ENCODE measurements at regions not wholly inside any gene's neighbourhood (a gene's known extent, or its start where the extent isn't known, plus 50 kb on each side); places are given as distances from the start of the nearest gene placed in this dataset.
"Not testable (repeated sequence)": the region's sequence is repeated elsewhere in the genome, so short reads cannot be mapped to it uniquely, and the experiment has no call there.

- DNase-seq, result no peak
Measured at GRCh38 chr11:41519696-41520095, 60.2 kb upstream of the LRRC4C start.

DNA sequence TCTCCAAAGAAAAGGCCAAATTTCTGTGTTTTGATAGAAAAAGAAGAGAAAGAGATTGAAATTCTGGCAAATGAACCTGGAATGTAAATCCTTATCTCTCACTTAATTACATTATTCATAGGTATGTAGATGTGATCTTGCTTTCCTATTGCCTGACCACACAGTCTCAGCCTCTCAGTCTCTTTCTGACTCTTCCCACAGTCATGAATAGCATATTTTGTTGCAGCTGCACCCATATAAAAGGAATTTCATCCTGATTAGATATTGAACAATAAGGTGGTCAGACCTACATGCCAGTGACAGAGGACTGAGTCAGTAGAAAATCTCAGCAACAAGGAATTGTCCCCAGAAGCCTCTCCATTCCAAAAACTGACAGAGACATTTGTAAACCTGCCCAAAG is 62.9 kb upstream of the LRRC4C start:
- no peak for DNase-seq

GRCh38 chr11:41522899-41523672 is 63.6 kb upstream of the LRRC4C start:
- DNase-seq, result no peak

DNA sequence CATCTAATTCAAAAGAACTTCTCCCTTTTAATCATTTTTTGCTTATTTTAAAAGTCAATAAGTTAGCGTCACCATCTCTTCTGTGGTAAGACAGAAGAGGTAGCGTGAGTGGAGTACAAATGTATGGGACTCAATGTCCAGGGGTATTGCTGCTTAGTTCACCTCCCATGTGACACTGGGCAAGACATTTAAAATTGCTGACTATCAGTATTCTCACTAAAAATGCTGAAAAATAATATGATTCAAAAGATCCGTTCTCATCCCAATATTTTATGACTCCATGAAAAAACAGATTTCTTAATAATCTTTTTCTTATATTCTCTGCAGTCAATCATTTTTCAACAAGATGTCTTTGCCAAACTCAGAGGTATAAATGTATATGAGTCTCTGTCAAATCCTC is 68.1 kb upstream of the LRRC4C start:
- no peak for DNase-seq

- DNase-seq, result no peak
Measured at GRCh38 chr11:41532413-41532812, 73.0 kb upstream of the LRRC4C start.

GRCh38 chr11:41533761-41534160 is 74.3 kb upstream of the LRRC4C start:
- DNase-seq, result no peak

- DNase-seq, result no peak
Measured at GRCh38 chr11:41534391-41534790, 74.9 kb upstream of the LRRC4C start.

DNA sequence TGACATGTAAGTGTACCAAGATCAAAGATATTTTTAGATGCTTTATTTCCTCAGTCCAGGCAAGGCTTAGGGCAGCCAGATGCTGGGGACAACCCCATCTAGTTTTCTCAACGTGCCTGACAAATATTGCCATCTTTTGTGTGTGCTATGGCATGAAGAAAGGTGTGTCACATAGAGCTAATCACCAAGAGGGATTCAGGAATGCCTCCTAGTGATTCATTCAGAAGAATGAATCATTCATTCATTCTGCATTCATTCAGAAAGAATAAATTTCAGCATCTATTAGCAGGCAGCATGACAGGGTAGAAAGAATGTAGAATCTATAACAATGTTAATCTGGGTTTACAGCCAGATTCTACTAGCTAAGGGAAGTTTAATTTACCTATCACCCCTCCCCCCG is 75.4 kb upstream of the LRRC4C start:
- no peak for DNase-seq

- peak; percentile 3 for DNase-seq
Measured at GRCh38 chr11:41536021-41536568, 76.6 kb upstream of the LRRC4C start.

DNA sequence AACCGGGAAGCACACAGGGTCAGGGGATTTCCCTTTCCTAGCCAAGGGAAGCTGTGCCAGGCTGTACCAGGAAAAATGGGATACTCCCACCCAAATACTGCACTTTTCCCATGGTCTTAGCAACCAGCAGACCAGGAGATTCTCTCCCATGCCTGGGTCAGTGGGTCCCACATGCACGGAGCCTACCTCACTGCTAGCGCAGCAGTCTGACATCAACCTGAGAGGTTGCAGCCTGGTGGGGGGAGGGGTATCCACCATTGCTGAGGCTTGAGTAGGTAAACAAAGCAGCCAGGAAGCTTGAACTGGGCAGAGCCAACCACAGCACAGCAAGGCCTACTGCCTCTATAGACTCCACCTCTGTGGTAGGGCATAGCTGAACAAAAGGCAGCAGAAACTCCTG is 85.5 kb upstream of the LRRC4C start:
- not testable (repeated sequence) for DNase-seq

DNA sequence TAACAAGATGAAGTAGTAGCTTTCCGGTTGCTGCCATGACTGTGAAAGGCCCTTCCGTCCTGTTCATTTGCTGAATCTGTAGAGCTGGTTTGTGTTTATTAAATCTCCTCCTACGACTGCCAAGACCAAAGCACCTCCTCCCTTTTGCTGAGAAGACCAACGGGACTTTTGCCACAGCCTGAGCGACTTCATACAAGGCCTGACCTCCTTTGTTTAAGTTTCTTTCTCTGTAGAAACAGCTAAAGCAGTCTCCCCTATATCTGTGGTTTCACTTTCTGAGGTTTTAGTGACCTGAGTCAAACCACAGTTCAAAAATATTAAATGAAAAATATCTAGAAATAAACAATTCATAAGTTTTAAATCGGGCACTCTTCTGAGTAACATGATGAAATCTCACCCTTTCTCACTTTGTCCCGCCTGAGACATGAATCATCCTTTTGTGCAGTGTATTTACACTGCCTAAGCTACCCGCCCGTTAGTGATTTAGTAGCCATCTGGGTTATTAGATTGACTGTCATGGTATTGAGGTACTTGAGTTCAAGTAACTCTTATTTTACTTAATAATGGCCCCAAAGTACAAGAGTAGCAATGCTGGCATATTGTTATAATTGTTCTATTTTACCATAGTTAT is 119.1 kb upstream of the LRRC4C start:
- no peak for DNase-seq

- DNase-seq, result no peak
Measured at GRCh38 chr11:41579546-41579945, 120.1 kb upstream of the LRRC4C start.

- DNase-seq, result no peak
Measured at GRCh38 chr11:41609511-41609910, 150.1 kb upstream of the LRRC4C start.

DNA sequence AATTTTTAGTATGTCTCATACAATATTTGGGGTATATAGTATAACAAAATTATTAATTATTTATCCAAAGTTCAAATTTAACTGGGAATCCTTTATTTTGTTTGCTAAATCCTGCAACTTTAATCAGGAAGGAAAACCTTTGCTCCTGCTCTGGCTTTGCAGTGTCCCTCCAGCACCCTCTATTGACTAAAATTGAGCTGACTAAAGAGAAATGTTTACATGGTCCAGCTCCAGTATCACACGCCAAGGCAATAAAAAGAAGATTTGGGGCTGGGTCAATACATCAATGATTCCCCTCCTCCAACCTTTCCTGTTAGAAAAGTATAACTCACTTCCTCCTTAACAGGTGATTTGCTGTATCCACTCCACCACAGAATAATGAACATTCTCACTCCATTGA is 153.0 kb upstream of the LRRC4C start:
- no peak for DNase-seq

DNA sequence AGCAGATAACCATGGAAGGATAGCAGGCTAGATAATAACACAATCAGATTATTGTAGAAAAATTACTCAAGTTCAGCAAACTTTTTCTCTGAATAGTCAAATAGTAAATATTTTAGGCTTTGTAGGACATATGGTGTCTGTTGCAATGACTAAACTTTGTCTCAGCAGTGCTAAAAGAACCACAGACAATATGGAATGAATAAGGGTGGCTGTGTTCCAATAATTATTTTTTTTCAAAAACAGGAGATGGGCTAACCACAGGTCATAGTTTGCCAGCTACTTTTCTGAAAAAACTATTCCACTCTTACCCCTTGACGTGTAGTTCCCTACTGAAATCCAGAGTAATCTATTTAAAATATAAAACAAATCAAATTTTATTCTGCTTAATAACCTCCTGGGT is 153.9 kb upstream of the LRRC4C start:
- DNase-seq, result no peak

DNA sequence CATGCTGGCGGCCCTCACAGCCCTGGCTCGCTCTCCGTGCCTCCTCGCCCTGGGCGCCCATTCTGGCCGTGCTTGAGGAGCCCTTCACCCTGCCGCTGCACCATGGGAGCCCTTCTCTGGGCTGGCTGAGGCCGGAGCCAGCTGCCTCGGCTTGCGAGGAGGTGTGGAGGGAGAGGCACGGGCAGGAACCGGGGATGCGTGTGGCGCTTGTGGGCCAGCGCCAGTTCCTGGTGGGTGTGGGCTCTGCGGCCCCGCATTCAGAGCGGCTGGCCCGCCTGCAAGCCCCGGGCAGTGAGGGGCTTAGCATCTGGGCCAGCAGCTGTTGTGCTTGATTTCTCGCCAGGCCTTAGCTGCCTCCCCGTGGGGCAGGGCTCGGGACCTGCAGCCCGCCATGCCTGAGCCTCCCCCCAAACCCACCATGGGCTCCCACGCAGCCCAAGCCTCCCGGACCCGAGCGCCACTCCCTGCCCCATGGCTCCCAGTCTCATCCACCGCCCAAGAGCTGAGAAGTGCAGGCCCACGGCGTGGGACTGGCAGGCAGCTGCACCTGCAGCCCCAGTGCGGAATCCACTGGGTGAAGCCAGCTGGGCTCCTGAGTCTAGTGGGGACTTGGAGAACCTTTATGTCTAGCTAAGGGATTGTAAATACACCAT is 163.4 kb upstream of the LRRC4C start:
- no peak for DNase-seq

DNA sequence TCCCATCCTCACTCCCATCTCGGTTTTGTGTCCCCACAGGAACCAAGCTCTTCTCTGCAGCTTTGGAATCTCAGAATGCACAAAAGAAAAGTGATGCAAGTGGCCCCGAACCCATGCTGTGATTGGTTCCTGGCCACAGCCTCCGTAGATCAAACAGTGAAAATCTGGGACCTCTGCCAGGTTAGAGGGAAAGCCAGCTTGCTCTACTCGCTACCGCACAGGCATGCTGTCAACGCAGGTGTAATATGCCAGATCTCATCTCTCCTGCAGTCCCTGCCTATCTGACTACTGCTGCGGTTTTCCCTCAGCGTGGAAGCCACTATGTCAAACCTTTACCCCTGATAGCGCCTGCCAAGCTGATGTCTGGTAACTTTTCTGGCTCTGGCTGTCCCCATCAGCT is 200.5 kb upstream of the LRRC4C start:
- no peak for DNase-seq

GRCh38 chr11:41660585-41660984 is 201.1 kb upstream of the LRRC4C start:
- DNase-seq, result no peak

DNA sequence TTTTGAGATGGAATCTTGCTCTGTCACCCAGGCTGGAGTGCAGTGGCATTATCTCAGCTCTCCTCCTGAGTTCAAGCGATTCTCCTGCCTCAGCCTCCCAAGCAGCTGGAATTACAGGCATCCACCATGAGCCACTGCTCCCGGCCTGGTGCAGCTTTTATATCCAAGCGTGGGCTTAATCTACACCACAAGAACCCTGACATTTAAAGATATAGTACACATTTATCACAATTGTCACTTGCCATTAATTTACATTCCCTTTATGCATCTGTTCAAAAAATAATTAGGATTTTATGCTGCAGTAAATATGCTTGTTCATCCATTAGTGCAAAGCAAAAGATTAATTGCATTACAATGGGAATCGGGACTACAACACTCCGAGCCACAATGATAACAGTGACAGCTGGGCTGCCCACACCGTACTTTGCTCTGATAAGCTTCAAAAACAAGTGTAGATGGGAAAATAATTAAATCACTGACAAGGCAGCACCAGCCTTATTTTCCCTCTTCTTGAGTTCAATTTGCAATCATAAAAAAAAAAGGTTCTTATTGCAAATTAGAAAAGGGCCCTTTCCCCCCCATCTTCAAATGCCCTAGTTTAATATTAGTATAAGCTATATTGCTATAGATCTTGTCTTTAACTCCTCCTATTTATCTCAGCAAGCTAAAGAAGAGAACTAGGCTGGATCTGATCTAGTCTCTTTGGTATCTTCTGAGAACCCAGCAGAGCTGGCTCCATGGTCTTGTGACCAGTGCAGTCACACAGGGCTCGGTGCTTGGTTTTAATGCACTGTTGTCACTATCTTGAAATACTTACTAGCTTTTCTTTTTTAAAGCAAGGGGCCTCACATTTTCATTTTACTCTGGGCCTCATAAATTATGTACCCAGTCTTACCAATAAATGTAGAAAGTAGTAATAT is 206.2 kb upstream of the LRRC4C start:
- no peak for DNase-seq

DNA sequence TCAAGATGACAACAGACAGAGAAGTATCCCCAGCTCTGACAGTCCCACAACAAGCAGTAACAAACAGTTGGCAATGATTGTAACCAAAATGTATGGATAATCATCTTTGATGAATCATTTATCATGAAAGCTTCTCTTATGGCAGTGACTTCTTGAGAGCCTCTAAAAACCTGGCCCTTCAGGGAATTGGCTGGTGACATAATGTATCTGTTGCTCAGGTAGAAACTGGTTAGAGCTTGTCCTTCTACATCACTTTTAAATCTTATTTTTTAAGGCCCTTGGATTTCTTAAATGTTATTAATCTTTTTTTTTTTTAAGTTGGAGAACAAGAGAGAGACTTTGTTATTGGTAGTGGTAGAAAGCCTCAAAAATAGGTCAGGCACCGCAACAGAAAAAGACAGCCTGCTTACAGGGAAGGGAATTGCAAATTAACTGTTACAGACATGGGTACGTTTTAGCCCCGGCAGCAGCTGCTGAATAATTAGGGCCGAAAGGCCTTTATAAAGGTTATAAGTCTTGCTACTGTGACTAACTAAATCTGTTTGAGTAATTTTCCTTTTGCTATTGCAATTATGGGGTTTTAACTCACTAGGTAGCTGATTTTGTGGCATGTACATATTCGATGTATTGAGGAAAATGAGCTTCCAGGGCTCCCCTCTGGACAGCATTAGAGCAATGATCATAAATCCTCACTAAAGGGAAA is 207.7 kb upstream of the LRRC4C start:
- no peak for DNase-seq

DNA sequence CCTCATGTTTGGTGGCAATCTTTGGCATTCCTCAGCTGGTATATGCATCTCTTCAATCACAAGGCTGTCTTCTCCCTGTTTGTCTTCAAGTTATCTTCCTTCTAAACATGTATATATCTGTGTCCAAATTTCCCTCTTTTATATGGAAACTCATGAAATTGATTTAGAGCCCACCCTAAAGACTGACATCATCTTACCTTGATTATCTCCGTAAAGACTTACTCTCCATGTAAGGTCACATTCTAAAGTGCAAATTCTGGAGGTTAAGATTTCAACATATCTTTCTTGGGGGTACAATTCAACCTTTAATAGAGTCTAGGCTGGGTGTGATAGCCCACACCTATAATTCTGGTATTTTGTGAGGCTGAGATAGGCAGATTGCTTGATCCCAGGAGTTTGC is 215.8 kb upstream of the LRRC4C start:
- DNase-seq, result no peak

DNA sequence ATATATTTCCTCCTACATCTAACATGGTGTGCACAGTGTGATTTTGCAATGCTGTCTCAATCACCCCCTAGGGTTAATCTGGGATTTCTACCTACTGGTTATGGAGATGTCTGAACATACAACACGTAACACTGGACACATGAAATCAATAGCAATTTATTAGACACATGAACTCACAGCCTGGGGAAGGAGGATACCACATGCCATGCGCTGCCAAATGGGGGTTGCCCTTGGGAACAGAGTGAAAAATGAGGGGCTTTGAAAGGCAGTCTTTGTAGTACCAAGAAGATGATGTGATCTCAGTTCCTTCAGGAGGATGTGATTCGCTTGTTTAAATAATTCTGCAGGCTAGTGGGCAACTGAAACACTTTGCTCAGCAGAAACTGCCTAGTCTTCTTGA is 253.6 kb upstream of the LRRC4C start:
- no peak for DNase-seq

Measured in right kidney (tissue), 1 donor.